H1 (cell line): ENCODE measurements at regions not wholly inside any gene's neighbourhood (a gene's known extent, or its start where the extent isn't known, plus 50 kb on each side); places are given as distances from the start of the nearest gene placed in this dataset.

ENCODE experiments used
- CTCF ChIA-PET: fragments of 300-600 bp; sonication (Branson Sonifier 250); formaldehyde crosslinking; loops from one replicate; lab custom pipeline; 2021; ENCODE audit not compliant: partially characterized antibody; lab: Charles Lee
- POLR2A ChIA-PET: fragments of 300-600 bp; sonication (Branson Sonifier 250); formaldehyde crosslinking; loops from one replicate; lab custom pipeline; 2021; ENCODE audit warnings: inconsistent platforms; ENCODE audit not compliant: partially characterized antibody; lab: Charles Lee
- DNase-seq, 2 experiments: peaks; one replicate each; pipeline versions ENCODE4 v3.0.0 to v3.0.0-alpha.2; 2010 to 2022; ENCODE audit warnings: low spot score in 2 of 2, low read depth in 1 of 2, mixed read lengths in 1 of 2
- FAIRE-seq: peaks from 2 replicates; lab custom pipeline; 2011; peaks lifted over from hg19 to GRCh38; lab: Jason Lieb, UNC
- H2AFZ ChIP-seq: 2 replicates; pipeline ENCODE4 v1.8.1; 2012; ENCODE audit warnings: low read length, inconsistent platforms
- H2AK5ac ChIP-seq: 2 replicates; pipeline ENCODE4 v1.6.1; 2013; ENCODE audit warnings: low read depth, low read length
- H2BK120ac ChIP-seq: replicated peaks from 2 replicates; pipeline ENCODE3; 2013; ENCODE audit warnings: low read depth, low read length, inconsistent platforms
- H2BK12ac ChIP-seq: 2 replicates; pipeline ENCODE4 v1.6.1; 2013; ENCODE audit warnings: low read depth, low read length
- H2BK15ac ChIP-seq: 2 replicates; pipeline ENCODE4 v1.6.1; 2013; ENCODE audit warnings: low read length
- H2BK20ac ChIP-seq: 2 replicates; pipeline ENCODE4 v1.6.1; 2013; ENCODE audit warnings: low read length
- H2BK5ac ChIP-seq: 2 replicates; pipeline ENCODE4 v1.6.1; 2013; ENCODE audit warnings: low read depth, low read length
- H3K14ac ChIP-seq: 2 replicates; pipeline ENCODE4 v1.6.1; 2013; ENCODE audit warnings: inconsistent platforms; ENCODE audit not compliant: insufficient read length
- H3K18ac ChIP-seq: 2 replicates; pipeline ENCODE4 v1.6.1; 2013; ENCODE audit warnings: low read length; ENCODE audit errors: extremely low read depth
- H3K23ac ChIP-seq: 2 replicates; pipeline ENCODE4 v1.6.1; 2013; ENCODE audit warnings: inconsistent platforms; ENCODE audit not compliant: insufficient read length
- H3K23me2 ChIP-seq: 2 replicates; pipeline ENCODE4 v1.6.1; 2013; ENCODE audit warnings: low read depth, low read length
- H3K27ac ChIP-seq: 2 replicates; pipeline ENCODE4 v1.6.1; 2011; ENCODE audit warnings: low read depth, low read length, inconsistent platforms
- H3K27me3 ChIP-seq, 4 experiments: replicated peaks in 1 of 4; 1 replicate in 1 of 4; 2 replicates in 3 of 4; pipeline versions ENCODE4 v1.6.1 to v1.8.1; 2011 to 2013; ENCODE audit warnings: low read length in 3 of 4, mild to moderate bottlenecking in 3 of 4, inconsistent platforms in 2 of 4, mixed read lengths in 2 of 4, moderate library complexity in 1 of 4; ENCODE audit not compliant: control insufficient read depth in 3 of 4, insufficient read depth in 3 of 4; ENCODE audit errors: extremely low read depth in 1 of 4
- H3K36me3 ChIP-seq, 4 experiments: 2 replicates each; pipeline versions ENCODE4 v1.6.1 to v1.8.1; 2011 to 2013; ENCODE audit warnings: mild to moderate bottlenecking in 4 of 4, low read length in 3 of 4, moderate library complexity in 2 of 4, control low read depth in 1 of 4, inconsistent platforms in 1 of 4; ENCODE audit not compliant: insufficient read depth in 4 of 4, control insufficient read depth in 2 of 4
- H3K4ac ChIP-seq: replicated peaks from 2 replicates; pipeline ENCODE3; 2013; ENCODE audit warnings: low read length, low read depth, mixed read lengths, inconsistent platforms; ENCODE audit not compliant: insufficient read length
- H3K4me1 ChIP-seq, 4 experiments: replicated peaks in 1 of 4; 1 replicate in 1 of 4; 2 replicates in 3 of 4; pipeline versions ENCODE4 v1.6.1 to v1.8.1; 2011 to 2013; ENCODE audit warnings: low read length in 3 of 4, inconsistent platforms in 2 of 4, mixed read lengths in 1 of 4; ENCODE audit not compliant: insufficient read depth in 4 of 4, control insufficient read depth in 3 of 4
- H3K4me2 ChIP-seq, 2 experiments: 2 replicates each; pipeline versions ENCODE4 v1.6.1 to v1.8.1; 2011 to 2013; ENCODE audit warnings: low read depth in 2 of 2, low read length in 2 of 2, control low read depth in 1 of 2, inconsistent platforms in 1 of 2, mild to moderate bottlenecking in 1 of 2; ENCODE audit not compliant: insufficient read depth in 1 of 2
- H3K4me3 ChIP-seq, 4 experiments: fragments of 200-600, 300-600 bp in 1 of 4; sonication (generic), shearing (Covaris generic), sonication (Bioruptor Twin) in 1 of 4; 2 replicates each; pipeline versions ENCODE4 v1.5.1 to v1.8.1; 2011 to 2016; ENCODE audit warnings: low read length in 4 of 4, low read depth in 3 of 4, control low read depth in 2 of 4, inconsistent platforms in 2 of 4, mild to moderate bottlenecking in 2 of 4, mixed read lengths in 1 of 4, moderate library complexity in 1 of 4; ENCODE audit not compliant: insufficient read depth in 2 of 4; ENCODE audit errors: extremely low read depth in 1 of 4
- H3K56ac ChIP-seq: replicated peaks from 2 replicates; pipeline ENCODE3; 2013; ENCODE audit warnings: low read depth, mild to moderate bottlenecking, mixed read lengths, low read length, inconsistent platforms; ENCODE audit not compliant: insufficient read length
- H3K79me1 ChIP-seq: 2 replicates; pipeline ENCODE4 v1.6.1; 2013; ENCODE audit warnings: low read depth, low read length, control low read depth
- H3K79me2 ChIP-seq, 2 experiments: 2 replicates each; pipeline versions ENCODE4 v1.6.1 to v1.8.1; 2012 to 2013; ENCODE audit warnings: low read length in 2 of 2, mild to moderate bottlenecking in 2 of 2, inconsistent platforms in 1 of 2; ENCODE audit not compliant: insufficient read depth in 2 of 2, control insufficient read depth in 1 of 2
- H3K9ac ChIP-seq, 4 experiments: replicated peaks in 1 of 4; 1 replicate in 1 of 4; 2 replicates in 3 of 4; pipeline versions ENCODE4 v1.6.1 to v1.8.1; 2011 to 2013; ENCODE audit warnings: low read depth in 3 of 4, low read length in 3 of 4, control low read depth in 2 of 4, mild to moderate bottlenecking in 2 of 4, moderate library complexity in 2 of 4, inconsistent platforms in 1 of 4; ENCODE audit errors: extremely low read depth in 1 of 4
- H3K9me3 ChIP-seq, 2 experiments: 2 replicates each; pipeline versions ENCODE4 v1.6.1 to v1.8.1; 2012 to 2013; ENCODE audit warnings: mild to moderate bottlenecking in 2 of 2, moderate library complexity in 2 of 2, control low read depth in 1 of 2, inconsistent platforms in 1 of 2, low read depth in 1 of 2, low read length in 1 of 2, mixed read lengths in 1 of 2; ENCODE audit not compliant: insufficient read depth in 2 of 2
- H4K20me1 ChIP-seq, 2 experiments: replicated peaks in 1 of 2; 2 replicates each; pipeline versions ENCODE3 to v1.8.1; 2011 to 2013; ENCODE audit warnings: inconsistent platforms in 2 of 2, low read length in 2 of 2, mild to moderate bottlenecking in 1 of 2; ENCODE audit not compliant: insufficient read depth in 2 of 2, control insufficient read depth in 1 of 2
- H4K5ac ChIP-seq: 2 replicates; pipeline ENCODE4 v1.6.1; 2013; ENCODE audit warnings: low read length, low read depth, mixed read lengths, inconsistent platforms; ENCODE audit not compliant: insufficient read length
- H4K8ac ChIP-seq: 2 replicates; pipeline ENCODE4 v1.8.0; 2013; ENCODE audit warnings: mild to moderate bottlenecking, moderate library complexity, low read length, inconsistent platforms; ENCODE audit not compliant: insufficient read depth; ENCODE audit errors: extremely low read depth
- H4K91ac ChIP-seq: replicated peaks from 2 replicates; pipeline ENCODE3; 2013; ENCODE audit warnings: low read length, mixed read lengths, inconsistent platforms; ENCODE audit not compliant: insufficient read length
- CBX5 ChIP-seq: fragments of 300-800, 300-1000 bp; sonication (generic); IDR thresholded peaks from 2 replicates; pipeline ENCODE4 v1.7.1; 2016; ENCODE audit warnings: antibody characterized with exemption, low read length, low read depth
- CREB1 ChIP-seq: IDR thresholded peaks from 2 replicates; pipeline ENCODE4 v1.6.1; 2012; ENCODE audit warnings: inconsistent platforms
- EP300 ChIP-seq, 2 experiments: IDR thresholded peaks; 1 replicate in 1 of 2; 2 replicates in 1 of 2; pipeline ENCODE4 v1.6.1; 2011 to 2012; ENCODE audit warnings: low read depth in 2 of 2, low read length in 2 of 2, mild to moderate bottlenecking in 2 of 2, borderline replicate concordance in 1 of 2, inconsistent platforms in 1 of 2, moderate library complexity in 1 of 2
- GTF2F1 ChIP-seq: IDR thresholded peaks from 2 replicates; pipeline ENCODE4 v1.6.1; 2012; ENCODE audit warnings: low read depth, low read length, improper control_type of control experiment, borderline replicate concordance
- HDAC2 ChIP-seq, 2 experiments: fragments of 300-600 bp in 1 of 2; sonication (generic) in 1 of 2; IDR thresholded peaks; 2 replicates each; pipeline ENCODE4 v1.6.1; 2011 to 2012; ENCODE audit warnings: low read depth in 2 of 2, low read length in 2 of 2, mild to moderate bottlenecking in 2 of 2, moderate library complexity in 2 of 2, borderline replicate concordance in 1 of 2, inconsistent platforms in 1 of 2
- HDAC6 ChIP-seq: IDR thresholded peaks from one replicate; pipeline ENCODE4 v1.7.1; 2012; ENCODE audit warnings: low read depth, mild to moderate bottlenecking, inconsistent platforms, low read length, moderate library complexity
- RAD21 ChIP-seq, 2 experiments: IDR thresholded peaks in 1 of 2; conservative IDR thresholded peaks in 1 of 2; 2 replicates each; pipeline ENCODE4 v1.6.1; 2011; ENCODE audit warnings: low read depth in 2 of 2, low read length in 2 of 2, improper control_type of control experiment in 1 of 2, inconsistent platforms in 1 of 2, mild to moderate bottlenecking in 1 of 2, moderate library complexity in 1 of 2
- RFX5 ChIP-seq: IDR thresholded peaks from 2 replicates; pipeline ENCODE4 v1.6.1; 2011; ENCODE audit warnings: low read depth, low read length, improper control_type of control experiment, borderline replicate concordance
- RXRA ChIP-seq: IDR thresholded peaks from 2 replicates; pipeline ENCODE4 v1.6.1; 2011; ENCODE audit warnings: low read depth, mild to moderate bottlenecking, low read length, moderate library complexity; ENCODE audit not compliant: insufficient read depth
- SIRT6 ChIP-seq: IDR thresholded peaks from one replicate; pipeline ENCODE4 v1.7.1; 2012; ENCODE audit warnings: low read length, inconsistent platforms
- SP2 ChIP-seq: IDR thresholded peaks from 2 replicates; pipeline ENCODE4 v1.6.1; 2012; ENCODE audit warnings: mild to moderate bottlenecking, low read length, inconsistent platforms
- TCF12 ChIP-seq: IDR thresholded peaks from 2 replicates; pipeline ENCODE4 v1.6.1; 2011; ENCODE audit warnings: low read depth, mild to moderate bottlenecking, low read length
- YY1 ChIP-seq: IDR thresholded peaks from 2 replicates; pipeline ENCODE4 v1.6.1; 2011; ENCODE audit warnings: low read depth, mild to moderate bottlenecking, low read length
- WGBS, 2 experiments: shearing (Covaris generic) in 1 of 2; methylation state at CpG; one replicate each; pipeline versions ENCODE4 v1.1.6 to v1.1.7; 2013 to 2015; ENCODE audit warnings: low lambda C conversion rate in 2 of 2, mixed read lengths in 2 of 2, inconsistent platforms in 1 of 2, low coverage in 1 of 2, missing lambda C conversion rate in 1 of 2; ENCODE audit not compliant: insufficient replicate concordance in 2 of 2, insufficient coverage in 1 of 2, insufficient read length in 1 of 2; ENCODE audit errors: extremely low coverage in 1 of 2, missing lambda C conversion rate in 1 of 2; 5-methylcytosine and 5-hydroxymethylcytosine counted together

DNA sequence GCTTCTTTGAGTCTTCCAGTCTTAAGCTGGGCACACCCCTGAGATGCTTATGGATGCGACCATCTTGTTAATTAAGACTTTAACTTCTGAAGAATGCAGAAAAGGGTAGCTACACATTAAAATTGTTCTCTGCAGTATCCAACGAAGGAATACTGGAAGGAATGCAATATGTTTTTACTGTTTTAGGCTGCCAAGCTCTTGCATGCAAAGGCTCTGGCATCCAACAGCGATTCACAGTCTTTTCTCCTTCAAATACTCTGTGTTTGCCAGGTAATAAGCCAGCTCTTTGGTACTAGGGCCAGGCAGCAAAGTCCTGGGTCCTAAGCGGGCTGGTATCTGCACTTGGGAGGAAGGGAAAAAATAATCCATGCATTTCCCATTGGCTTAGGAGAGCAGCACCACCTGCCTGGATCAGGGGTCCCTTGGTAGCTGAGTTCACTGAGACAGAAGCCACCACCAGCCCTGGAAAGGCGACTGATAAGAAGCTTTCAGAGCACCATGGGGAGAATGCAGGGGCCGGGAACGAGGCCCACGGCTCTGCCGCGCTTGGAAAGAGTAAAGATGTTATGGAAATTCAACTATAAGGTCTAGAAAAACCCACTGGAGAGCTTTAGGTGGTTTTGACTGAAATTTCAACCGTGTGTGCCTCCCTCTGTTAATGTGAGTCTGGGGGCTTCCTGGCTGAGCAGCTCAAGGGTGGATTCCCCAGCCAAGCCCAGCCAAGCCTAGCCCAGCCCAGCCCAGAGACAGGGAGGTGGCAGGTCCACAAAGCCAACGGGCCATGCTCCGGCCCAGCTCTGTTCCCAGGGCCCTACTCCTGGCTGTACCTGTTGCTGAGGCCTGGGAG lies 67.0 kb upstream of the CCND1 start:
- Histone ChIP-seq H3K79me2 (no peaks in the 10 kb centered on the region), H3K4ac (no peak overlapping the region), H2BK20ac (no peak overlapping the region), H3K79me1 (no peaks in the 10 kb centered on the region), H2AK5ac (no peak overlapping the region), H3K23me2 (no peaks in the 10 kb centered on the region), H4K5ac (no peak overlapping the region), H2BK15ac (no peak overlapping the region), H3K14ac (no peak overlapping the region), H3K23ac (no peak overlapping the region), H4K91ac (no peak overlapping the region), H3K36me3 (no peaks in the 10 kb centered on the region), H3K4me3 (no peak overlapping the region), H4K20me1 (no peaks in the 10 kb centered on the region), H2BK12ac (no peak overlapping the region), H3K56ac (no peak overlapping the region), H2AFZ (no peak overlapping the region), H4K8ac (no peak overlapping the region), H3K27ac (no peak overlapping the region), H2BK120ac (no peak overlapping the region), H3K4me1 (no peaks in the 10 kb centered on the region), H2BK5ac (no peak overlapping the region), H3K4me2 (no peak overlapping the region), H3K18ac (no peak overlapping the region), H3K9me3 (no peaks in the 10 kb centered on the region), H3K9ac (no peak overlapping the region), H3K27me3 (no peaks in the 10 kb centered on the region)
- POLR2A ChIA-PET = no interaction called here
- WGBS, 2 experiments = 81% methylated on average over 12 of the region's 13 CpGs; no CpG with 5 or more reads in 1 of the 2 experiments
- no peak for DNase-seq
- CTCF ChIA-PET = interaction anchor here (1.0 to 3.4 kb wide), 2 partner anchors 14 to 443 kb away, joined by 3 to 11 read pairs; no protein-coding TSS in a partner anchor
- FAIRE-seq = no peak
- no peak for TF ChIP-seq HDAC6
- no peak for TF ChIP-seq GTF2F1
- TF ChIP-seq HDAC2 (IDR thresholded peaks at IDR 0.05; ENCODE audit: borderline replicate concordance in 1 of 2, low read depth in 2 of 2, low read length in 2 of 2) = no peak
- no peak for TF ChIP-seq EP300 (IDR thresholded peaks at IDR 0.05; ENCODE audit: borderline replicate concordance in 1 of 2, low read depth in 2 of 2, low read length in 2 of 2)
- TF ChIP-seq RXRA = no peak
- no peak for TF ChIP-seq SIRT6
- no peak for TF ChIP-seq CBX5
- TF ChIP-seq SP2 = no peak
- no peak for TF ChIP-seq YY1
- no peak for TF ChIP-seq RAD21 (IDR thresholded peaks at IDR 0.05 in 1 of 2, conservative IDR thresholded peaks at IDR 0.05 in 1 of 2; ENCODE audit: low read depth in 2 of 2, low read length in 2 of 2)
- TF ChIP-seq CREB1 = no peak
- TF ChIP-seq RFX5 = no peak
- TF ChIP-seq TCF12 = no peak
